A549 (cell line): ENCODE measurements at regions not wholly inside any gene's neighbourhood (a gene's known extent, or its start where the extent isn't known, plus 50 kb on each side); places are given as distances from the start of the nearest gene placed in this dataset.
"Not testable (repeated sequence)": the region's sequence is repeated elsewhere in the genome, so short reads cannot be mapped to it uniquely, and the experiment has no call there.

Source experiments
- BHLHE40 ChIP-seq: IDR thresholded peaks from 2 replicates; pipeline ENCODE4 v1.6.1; 2012; ENCODE audit warnings: low read depth, low read length, inconsistent platforms
- CHD2 ChIP-seq: fragments of 150-350 bp; IDR thresholded peaks from 2 replicates; pipeline ENCODE4 v1.6.1; 2014; ENCODE audit warnings: low read length; ENCODE audit not compliant: partially characterized antibody
- CTCF ChIP-seq: fragments of >200 bp; sonication (Bioruptor Twin); formaldehyde crosslinking; IDR thresholded peaks from 3 replicates; pipeline ENCODE4 v1.5.1; 2016
- ESRRA ChIP-seq: fragments of 150-350 bp; IDR thresholded peaks from 2 replicates; pipeline ENCODE4 v1.6.1; 2014; ENCODE audit warnings: mild to moderate bottlenecking, low read length, borderline replicate concordance
- TF ChIP-seq, protein P1 (sequence below): fragments of 450-650 bp; IDR thresholded peaks from 2 replicates; pipeline ENCODE4 v1.6.1; 2014; ENCODE audit warnings: antibody characterized with exemption

- TF ChIP-seq CTCF, CHD2, ESRRA, BHLHE40: not testable (repeated sequence)
- TF ChIP-seq, protein P1, sequence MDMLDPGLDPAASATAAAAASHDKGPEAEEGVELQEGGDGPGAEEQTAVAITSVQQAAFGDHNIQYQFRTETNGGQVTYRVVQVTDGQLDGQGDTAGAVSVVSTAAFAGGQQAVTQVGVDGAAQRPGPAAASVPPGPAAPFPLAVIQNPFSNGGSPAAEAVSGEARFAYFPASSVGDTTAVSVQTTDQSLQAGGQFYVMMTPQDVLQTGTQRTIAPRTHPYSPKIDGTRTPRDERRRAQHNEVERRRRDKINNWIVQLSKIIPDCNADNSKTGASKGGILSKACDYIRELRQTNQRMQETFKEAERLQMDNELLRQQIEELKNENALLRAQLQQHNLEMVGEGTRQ = not testable (repeated sequence)
Measured at GRCh38 chr10:63693021-63693420, 171.8 kb downstream of the REEP3 start.
